Upper lobe of left lung (tissue), 6 donors: ENCODE measurements at regions not wholly inside any gene's neighbourhood (a gene's known extent, or its start where the extent isn't known, plus 50 kb on each side); places are given as distances from the start of the nearest gene placed in this dataset.

Experiments used
- ATAC-seq, 2 donors: fragments of 200-7000 bp; cut with Tn5 transposase; one replicate each; pipeline ENCODE4 v1.9.1; 2022; ENCODE audit warnings: mild to moderate bottlenecking in 2 of 2, moderate library complexity in 2 of 2; ENCODE audit not compliant: low FRiP score in 2 of 2
- DNase-seq, 2 donors: peaks; one replicate each; pipeline ENCODE4 v3.0.0-alpha.2; 2019 to 2020
- H3K27ac ChIP-seq, 4 donors: fragments of 200-600 bp; sonication (generic); one replicate each; pipeline ENCODE4 v1.5.1; 2016 to 2019
- H3K27me3 ChIP-seq, 4 donors: fragments of 200-600 bp; sonication (generic); one replicate each; pipeline ENCODE4 v1.5.1; 2017 to 2019
- H3K36me3 ChIP-seq, 4 donors: fragments of 200-600 bp; sonication (generic); one replicate each; pipeline ENCODE4 v1.5.1; 2016 to 2019
- H3K4me1 ChIP-seq, 4 donors: fragments of 200-600 bp; sonication (generic); one replicate each; pipeline ENCODE4 v1.5.1; 2018 to 2019
- H3K4me3 ChIP-seq, 4 donors: fragments of 200-600 bp; sonication (generic); one replicate each; pipeline ENCODE4 v1.5.1; 2017 to 2019; ENCODE audit warnings: mild to moderate bottlenecking in 2 of 4, moderate library complexity in 1 of 4
- H3K9me3 ChIP-seq, 4 donors: fragments of 200-600 bp; sonication (generic); one replicate each; pipeline ENCODE4 v1.5.1; 2018 to 2019
- EP300 ChIP-seq, 4 donors: sonication (generic); formaldehyde crosslinking; IDR thresholded peaks; one replicate each; pipeline ENCODE4 v1.5.1; 2017; ENCODE audit warnings: antibody characterized with exemption in 4 of 4, control low read depth in 2 of 4
- POLR2A ChIP-seq, 4 donors: fragments of 450-650 bp; IDR thresholded peaks; one replicate each; pipeline ENCODE4 v1.5.1; 2016 to 2017; ENCODE audit warnings: antibody characterized with exemption in 4 of 4, mild to moderate bottlenecking in 2 of 4
- POLR2AphosphoS5 ChIP-seq, 2 donors: sonication (generic); formaldehyde crosslinking; IDR thresholded peaks; one replicate each; pipeline ENCODE4 v1.5.1; 2017; ENCODE audit warnings: antibody characterized with exemption in 2 of 2
- WGBS, 2 donors: methylation state at CpG; one replicate each; pipeline ENCODE4 v1.1.5; 2017 to 2018; 5-methylcytosine and 5-hydroxymethylcytosine counted together
- TF ChIP-seq, protein P1 (sequence below), 6 experiments: fragments of 450-650 bp in 4 of 6; fragments of 200-600 bp in 2 of 6; sonication (generic) in 2 of 6; IDR thresholded peaks; one replicate each; pipeline ENCODE4 v1.5.1; 2016 to 2019; ENCODE audit warnings: antibody characterized with exemption in 6 of 6
- donor health status: DM: no; HTN: no; CAD: no; lungs with moderate emphysema.
- donor health status: DM: no; HTN: yes; CAD: no; lungs with severe emphysema.

DNA sequence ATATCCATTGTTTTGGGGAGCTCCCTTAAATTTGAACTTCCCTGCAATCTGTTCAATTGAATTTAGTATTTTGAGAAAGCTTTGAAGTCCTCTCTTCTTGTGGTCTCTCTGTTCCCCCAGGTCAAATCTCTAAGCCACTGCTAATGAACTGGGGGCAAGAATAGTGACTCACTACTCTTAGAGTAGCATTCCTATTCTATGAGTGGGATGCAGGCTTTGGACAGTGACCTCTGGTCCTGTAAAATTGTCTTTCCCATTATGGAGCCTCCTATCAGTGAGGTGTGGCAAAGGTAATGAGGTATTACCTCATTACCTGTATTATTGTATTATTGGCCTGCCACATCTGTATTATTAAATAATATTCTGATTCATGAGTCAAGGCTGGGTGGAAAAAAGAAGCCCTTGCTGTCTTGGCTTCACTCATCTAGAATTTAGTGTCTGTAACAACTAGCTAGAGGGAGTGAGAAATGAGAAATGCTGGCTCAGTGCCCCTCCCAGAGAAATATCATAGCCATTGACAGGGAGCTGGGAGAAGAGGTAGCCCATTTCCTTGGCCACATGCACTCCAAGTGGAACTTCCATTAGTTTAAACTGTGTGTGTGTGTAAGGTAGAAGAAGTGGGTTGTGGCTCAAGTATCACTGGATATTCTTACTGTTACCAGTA, 393.9 kb upstream of the CTSO start:
- Histone ChIP-seq H3K4me1 (no peaks in the 10 kb centered on the region), H3K27ac (no peak overlapping the region), H3K4me3 (no peak overlapping the region), H3K27me3 (no peaks in the 10 kb centered on the region), H3K36me3 (no peaks in the 10 kb centered on the region), H3K9me3 (no peaks in the 10 kb centered on the region)
- ATAC-seq: no peak
- no peak for DNase-seq
- TF ChIP-seq, protein P1, sequence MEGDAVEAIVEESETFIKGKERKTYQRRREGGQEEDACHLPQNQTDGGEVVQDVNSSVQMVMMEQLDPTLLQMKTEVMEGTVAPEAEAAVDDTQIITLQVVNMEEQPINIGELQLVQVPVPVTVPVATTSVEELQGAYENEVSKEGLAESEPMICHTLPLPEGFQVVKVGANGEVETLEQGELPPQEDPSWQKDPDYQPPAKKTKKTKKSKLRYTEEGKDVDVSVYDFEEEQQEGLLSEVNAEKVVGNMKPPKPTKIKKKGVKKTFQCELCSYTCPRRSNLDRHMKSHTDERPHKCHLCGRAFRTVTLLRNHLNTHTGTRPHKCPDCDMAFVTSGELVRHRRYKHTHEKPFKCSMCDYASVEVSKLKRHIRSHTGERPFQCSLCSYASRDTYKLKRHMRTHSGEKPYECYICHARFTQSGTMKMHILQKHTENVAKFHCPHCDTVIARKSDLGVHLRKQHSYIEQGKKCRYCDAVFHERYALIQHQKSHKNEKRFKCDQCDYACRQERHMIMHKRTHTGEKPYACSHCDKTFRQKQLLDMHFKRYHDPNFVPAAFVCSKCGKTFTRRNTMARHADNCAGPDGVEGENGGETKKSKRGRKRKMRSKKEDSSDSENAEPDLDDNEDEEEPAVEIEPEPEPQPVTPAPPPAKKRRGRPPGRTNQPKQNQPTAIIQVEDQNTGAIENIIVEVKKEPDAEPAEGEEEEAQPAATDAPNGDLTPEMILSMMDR (IDR thresholded peaks at IDR 0.05): no peak
- TF ChIP-seq POLR2AphosphoS5 (IDR thresholded peaks at IDR 0.05) (no peak), POLR2A (IDR thresholded peaks at IDR 0.05) (no peak), EP300 (IDR thresholded peaks at IDR 0.05) (no peak)

DNA sequence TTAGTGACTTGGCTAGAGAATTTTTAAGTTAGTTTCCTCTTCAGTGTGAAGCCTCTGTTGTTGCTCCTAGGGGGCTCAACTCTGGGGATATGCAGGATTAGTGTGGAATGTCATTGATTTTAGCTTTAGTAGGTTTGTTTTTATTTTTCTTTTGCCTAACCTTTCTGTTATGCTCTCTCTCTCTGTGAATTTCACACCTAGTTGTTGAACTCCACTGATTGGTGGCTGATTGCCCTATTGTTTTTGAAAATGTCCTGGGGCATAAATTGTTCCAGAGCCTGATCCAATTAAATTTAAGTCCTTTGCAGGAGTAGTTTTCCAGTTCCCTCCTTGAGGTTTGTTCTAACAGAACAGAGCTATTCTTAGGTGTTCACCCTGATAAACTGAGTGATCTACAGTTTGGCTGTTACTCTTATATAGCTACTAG, 393.3 kb upstream of the CTSO start:
- Histone ChIP-seq H3K36me3 (no peaks in the 10 kb centered on the region), H3K4me1 (no peaks in the 10 kb centered on the region), H3K4me3 (no peak overlapping the region), H3K27ac (no peak overlapping the region), H3K27me3 (no peaks in the 10 kb centered on the region), H3K9me3 (no peaks in the 10 kb centered on the region)
- DNase-seq: no peak
- no peak for ATAC-seq
- no peak for TF ChIP-seq POLR2AphosphoS5 (IDR thresholded peaks at IDR 0.05)
- TF ChIP-seq, protein P1 (IDR thresholded peaks at IDR 0.05): no peak
- no peak for TF ChIP-seq EP300 (IDR thresholded peaks at IDR 0.05)
- no peak for TF ChIP-seq POLR2A (IDR thresholded peaks at IDR 0.05)

GRCh38 chr4:156344397-156344796, 390.7 kb upstream of the CTSO start:
- H3K9me3 ChIP-seq: no peaks in the 10 kb centered on the region
- no peaks in the 10 kb centered on the region for H3K36me3 ChIP-seq
- no peak overlapping the region for H3K4me3 ChIP-seq
- H3K27ac ChIP-seq: no peak overlapping the region
- WGBS, 2 donors: 44 to 45% methylated on average over 1 of the region's 1 CpG
- DNase-seq (no peak), ATAC-seq (no peak)
- TF ChIP-seq EP300 (IDR thresholded peaks at IDR 0.05) (no peak), POLR2AphosphoS5 (IDR thresholded peaks at IDR 0.05) (no peak), POLR2A (IDR thresholded peaks at IDR 0.05) (no peak)
- TF ChIP-seq, protein P1 (IDR thresholded peaks at IDR 0.05): no peak
- no peaks in the 10 kb centered on the region for H3K4me1 ChIP-seq
- no peaks in the 10 kb centered on the region for H3K27me3 ChIP-seq

DNA sequence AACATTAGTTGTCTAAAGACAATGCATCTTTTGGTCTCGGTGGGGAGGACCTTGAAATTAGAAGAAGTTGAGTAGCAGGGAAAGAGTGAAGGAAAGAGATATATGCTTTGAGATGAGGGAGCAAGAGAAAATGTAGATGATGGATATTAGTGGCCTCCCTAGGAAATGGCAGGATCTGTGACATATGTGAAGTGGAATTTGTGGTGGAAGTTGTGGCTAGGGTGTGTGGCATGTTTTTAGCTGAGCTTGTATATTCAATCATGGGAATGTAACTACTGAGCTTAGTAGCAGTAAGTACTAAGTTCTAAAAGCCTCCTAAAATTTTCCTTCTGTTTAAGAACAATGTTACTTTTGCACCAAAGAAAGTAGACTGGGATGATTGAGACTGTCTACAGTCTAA, 382.8 kb upstream of the CTSO start:
- Histone ChIP-seq H3K4me1 (no peaks in the 10 kb centered on the region), H3K4me3 (no peak overlapping the region), H3K9me3 (no peaks in the 10 kb centered on the region), H3K36me3 (no peaks in the 10 kb centered on the region), H3K27ac (no peak overlapping the region), H3K27me3 (no peaks in the 10 kb centered on the region)
- ATAC-seq (no peak), DNase-seq (no peak)
- TF ChIP-seq POLR2A (IDR thresholded peaks at IDR 0.05) (no peak), POLR2AphosphoS5 (IDR thresholded peaks at IDR 0.05) (no peak), EP300 (IDR thresholded peaks at IDR 0.05) (no peak)
- TF ChIP-seq, protein P1 (IDR thresholded peaks at IDR 0.05): no peak
- 85 to 92% methylated on average over 1 of the region's 1 CpG for WGBS, 2 donors

DNA sequence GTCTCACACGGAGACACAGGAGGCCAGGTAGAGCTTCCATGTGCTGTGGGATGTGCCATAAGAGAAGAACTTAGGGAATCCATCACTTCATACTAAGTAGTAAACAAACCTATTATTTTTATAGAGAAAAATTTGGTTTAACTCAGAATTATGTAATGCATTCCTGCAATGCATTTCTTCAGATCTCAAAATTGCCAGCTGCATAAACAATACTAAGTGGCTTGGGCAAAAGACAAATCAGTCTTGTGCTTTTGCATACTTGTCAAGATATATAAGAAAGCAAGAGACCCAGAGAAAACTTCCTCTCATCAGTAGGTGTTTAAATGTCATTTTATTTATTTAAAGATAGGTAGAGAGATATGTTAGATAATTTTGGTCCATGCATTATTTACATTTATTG, 382.1 kb upstream of the CTSO start:
- WGBS, 2 donors: 95 to 100% methylated on average over 1 of the region's 1 CpG
- DNase-seq (no peak), ATAC-seq (no peak)
- Histone ChIP-seq H3K4me1 (no peaks in the 10 kb centered on the region), H3K4me3 (no peak overlapping the region), H3K36me3 (no peaks in the 10 kb centered on the region), H3K27me3 (no peaks in the 10 kb centered on the region), H3K27ac (no peak overlapping the region), H3K9me3 (no peaks in the 10 kb centered on the region)
- TF ChIP-seq EP300 (IDR thresholded peaks at IDR 0.05) (no peak), POLR2A (IDR thresholded peaks at IDR 0.05) (no peak), POLR2AphosphoS5 (IDR thresholded peaks at IDR 0.05) (no peak)
- TF ChIP-seq, protein P1 (IDR thresholded peaks at IDR 0.05): no peak
